ENCODE measurements at regions not wholly inside any gene's neighbourhood (a gene's known extent, or its start where the extent isn't known, plus 50 kb on each side); places are given as distances from the start of the nearest gene placed in this dataset.

DNA sequence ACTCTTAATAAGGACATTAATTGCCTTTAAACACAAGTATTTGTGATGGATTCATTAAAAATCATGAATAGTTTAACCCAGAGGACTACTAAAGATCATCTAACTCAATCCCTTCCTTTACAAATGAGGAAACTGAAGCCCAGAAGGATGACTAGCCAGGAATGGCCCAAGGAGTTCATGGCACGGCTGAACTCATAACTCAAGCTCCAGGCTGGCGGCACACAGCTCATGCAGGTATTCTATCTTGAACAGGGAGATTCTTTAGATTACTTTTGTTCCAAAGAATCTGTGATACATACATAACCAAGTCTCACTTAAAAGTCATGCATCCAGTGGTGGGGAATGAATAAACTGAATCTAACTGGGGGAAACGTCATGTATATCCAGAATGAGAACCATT lies 495.5 kb downstream of the ACTL7B start:
- TF ChIP-seq POLR2A (IDR thresholded peaks at IDR 0.05) (no peak), EP300 (IDR thresholded peaks at IDR 0.05) (no peak), POLR2AphosphoS5 (IDR thresholded peaks at IDR 0.05) (no peak)
- TF ChIP-seq, protein P1, sequence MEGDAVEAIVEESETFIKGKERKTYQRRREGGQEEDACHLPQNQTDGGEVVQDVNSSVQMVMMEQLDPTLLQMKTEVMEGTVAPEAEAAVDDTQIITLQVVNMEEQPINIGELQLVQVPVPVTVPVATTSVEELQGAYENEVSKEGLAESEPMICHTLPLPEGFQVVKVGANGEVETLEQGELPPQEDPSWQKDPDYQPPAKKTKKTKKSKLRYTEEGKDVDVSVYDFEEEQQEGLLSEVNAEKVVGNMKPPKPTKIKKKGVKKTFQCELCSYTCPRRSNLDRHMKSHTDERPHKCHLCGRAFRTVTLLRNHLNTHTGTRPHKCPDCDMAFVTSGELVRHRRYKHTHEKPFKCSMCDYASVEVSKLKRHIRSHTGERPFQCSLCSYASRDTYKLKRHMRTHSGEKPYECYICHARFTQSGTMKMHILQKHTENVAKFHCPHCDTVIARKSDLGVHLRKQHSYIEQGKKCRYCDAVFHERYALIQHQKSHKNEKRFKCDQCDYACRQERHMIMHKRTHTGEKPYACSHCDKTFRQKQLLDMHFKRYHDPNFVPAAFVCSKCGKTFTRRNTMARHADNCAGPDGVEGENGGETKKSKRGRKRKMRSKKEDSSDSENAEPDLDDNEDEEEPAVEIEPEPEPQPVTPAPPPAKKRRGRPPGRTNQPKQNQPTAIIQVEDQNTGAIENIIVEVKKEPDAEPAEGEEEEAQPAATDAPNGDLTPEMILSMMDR (IDR thresholded peaks at IDR 0.05) = no peak
